ENCODE measurements at regions not wholly inside any gene's neighbourhood (a gene's known extent, or its start where the extent isn't known, plus 50 kb on each side); places are given as distances from the start of the nearest gene placed in this dataset.

DNA sequence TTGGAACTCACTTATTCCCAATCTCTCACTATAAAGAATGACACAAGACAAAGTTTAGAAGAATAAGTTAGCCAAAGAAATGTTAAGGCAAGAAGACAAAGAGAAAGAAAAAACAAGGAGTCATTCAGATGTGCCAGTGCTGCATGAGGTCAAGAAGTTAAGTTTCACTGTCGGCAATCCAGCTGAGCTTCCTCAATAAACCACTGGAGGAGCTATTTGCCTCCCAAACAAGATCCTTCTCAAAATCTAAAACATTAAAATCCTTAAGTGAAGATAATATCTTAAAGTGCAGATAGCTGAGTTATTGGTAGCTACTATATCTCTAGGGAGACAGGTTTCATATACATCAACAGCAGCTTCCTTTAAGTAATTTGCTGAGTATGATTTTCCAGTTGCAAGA is 512.3 kb downstream of the HDGFL1 start:
- TF ChIP-seq, protein P1, sequence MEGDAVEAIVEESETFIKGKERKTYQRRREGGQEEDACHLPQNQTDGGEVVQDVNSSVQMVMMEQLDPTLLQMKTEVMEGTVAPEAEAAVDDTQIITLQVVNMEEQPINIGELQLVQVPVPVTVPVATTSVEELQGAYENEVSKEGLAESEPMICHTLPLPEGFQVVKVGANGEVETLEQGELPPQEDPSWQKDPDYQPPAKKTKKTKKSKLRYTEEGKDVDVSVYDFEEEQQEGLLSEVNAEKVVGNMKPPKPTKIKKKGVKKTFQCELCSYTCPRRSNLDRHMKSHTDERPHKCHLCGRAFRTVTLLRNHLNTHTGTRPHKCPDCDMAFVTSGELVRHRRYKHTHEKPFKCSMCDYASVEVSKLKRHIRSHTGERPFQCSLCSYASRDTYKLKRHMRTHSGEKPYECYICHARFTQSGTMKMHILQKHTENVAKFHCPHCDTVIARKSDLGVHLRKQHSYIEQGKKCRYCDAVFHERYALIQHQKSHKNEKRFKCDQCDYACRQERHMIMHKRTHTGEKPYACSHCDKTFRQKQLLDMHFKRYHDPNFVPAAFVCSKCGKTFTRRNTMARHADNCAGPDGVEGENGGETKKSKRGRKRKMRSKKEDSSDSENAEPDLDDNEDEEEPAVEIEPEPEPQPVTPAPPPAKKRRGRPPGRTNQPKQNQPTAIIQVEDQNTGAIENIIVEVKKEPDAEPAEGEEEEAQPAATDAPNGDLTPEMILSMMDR (conservative IDR thresholded peaks at IDR 0.05 in 1 of 2, IDR thresholded peaks at IDR 0.05 in 1 of 2; ENCODE audit: low read depth in 1 of 2, low read length in 2 of 2), result peak in 1 of 2 donors; percentile 41
- no peak for TF ChIP-seq EZH2 (IDR thresholded peaks at IDR 0.05; ENCODE audit: low read length, missing control alignments)
